ENCODE measurements at regions not wholly inside any gene's neighbourhood (a gene's known extent, or its start where the extent isn't known, plus 50 kb on each side); places are given as distances from the start of the nearest gene placed in this dataset.

- no peak for TF ChIP-seq CTCF (IDR thresholded peaks at IDR 0.05; ENCODE audit: insufficient read depth, low read depth, low read length)
- DNase-seq (ENCODE audit: low read depth): no peak
- H3K4me3 ChIP-seq (ENCODE audit: low read depth, low read length): no peak overlapping the region
Observed at GRCh38 chr5:117295941-117296340, 721.3 kb upstream of the SEMA6A start.

- H3K4me3 ChIP-seq (ENCODE audit: low read depth, low read length): no peak overlapping the region
- no peak for TF ChIP-seq CTCF (IDR thresholded peaks at IDR 0.05; ENCODE audit: insufficient read depth, low read depth, low read length)
- no peak for DNase-seq (ENCODE audit: low read depth)
Observed at GRCh38 chr5:117286813-117287212, 712.2 kb upstream of the SEMA6A start.

GRCh38 chr5:117271656-117272055, 697.0 kb upstream of the SEMA6A start:
- TF ChIP-seq CTCF (IDR thresholded peaks at IDR 0.05; ENCODE audit: insufficient read depth, low read depth, low read length): no peak
- DNase-seq (ENCODE audit: low read depth): no peak
- H3K4me3 ChIP-seq (ENCODE audit: low read depth, low read length): no peak overlapping the region

GRCh38 chr5:117266280-117266679, 691.7 kb upstream of the SEMA6A start:
- TF ChIP-seq CTCF (IDR thresholded peaks at IDR 0.05; ENCODE audit: insufficient read depth, low read depth, low read length): no peak
- no peak for DNase-seq (ENCODE audit: low read depth)
- no peak overlapping the region for H3K4me3 ChIP-seq (ENCODE audit: low read depth, low read length)

- TF ChIP-seq CTCF (IDR thresholded peaks at IDR 0.05; ENCODE audit: insufficient read depth, low read depth, low read length): no peak
Observed at GRCh38 chr5:117263231-117263630, 688.6 kb upstream of the SEMA6A start.

GRCh38 chr5:117262572-117263131, 688.0 kb upstream of the SEMA6A start:
- no peak for TF ChIP-seq CTCF (IDR thresholded peaks at IDR 0.05; ENCODE audit: insufficient read depth, low read depth, low read length)
- DNase-seq (ENCODE audit: low read depth): no peak
- H3K4me3 ChIP-seq (ENCODE audit: low read depth, low read length): no peak overlapping the region

More at GRCh38 chr5:117263231-117263630, 688.6 kb upstream of the SEMA6A start:
- no peak overlapping the region for H3K4me3 ChIP-seq (ENCODE audit: low read depth, low read length)
- no peak for DNase-seq (ENCODE audit: low read depth)

GRCh38 chr5:117261948-117262571, 687.4 kb upstream of the SEMA6A start:
- no peak for DNase-seq (ENCODE audit: low read depth)
- no peak for TF ChIP-seq CTCF (IDR thresholded peaks at IDR 0.05; ENCODE audit: insufficient read depth, low read depth, low read length)
- H3K4me3 ChIP-seq (ENCODE audit: low read depth, low read length): no peak overlapping the region
